ENCODE measurements at regions not wholly inside any gene's neighbourhood (a gene's known extent, or its start where the extent isn't known, plus 50 kb on each side); places are given as distances from the start of the nearest gene placed in this dataset.

- no peak for TF ChIP-seq ZBTB34 (CRISPR knock-in tag; IDR thresholded peaks at IDR 0.05)
- TF ChIP-seq E2F6 (IDR thresholded peaks at IDR 0.05; ENCODE audit: borderline replicate concordance in 1 of 2, extremely low read depth in 1 of 2, insufficient read depth in 1 of 2, insufficient read length in 1 of 2, low read depth in 1 of 2, low read length in 1 of 2, poor library complexity in 1 of 2, severe bottlenecking in 1 of 2), result no peak
- TF ChIP-seq CBX5 (IDR thresholded peaks at IDR 0.05; ENCODE audit: borderline replicate concordance, low read depth), result no peak
- no peak for TF ChIP-seq ZMIZ1 (IDR thresholded peaks at IDR 0.05; ENCODE audit: low read depth in 2 of 2, low read length in 2 of 2)
- no peak for TF ChIP-seq TEAD1 (CRISPR knock-in tag; IDR thresholded peaks at IDR 0.05)
- TF ChIP-seq PCBP1 (IDR thresholded peaks at IDR 0.05; ENCODE audit: low read depth, low read length, poor library complexity, severe bottlenecking), result no peak
- no peak for TF ChIP-seq GTF3C2 (IDR thresholded peaks at IDR 0.05; ENCODE audit: borderline replicate concordance, extremely low read depth, insufficient read length)
- no peak for TF ChIP-seq ZNF395 (CRISPR knock-in tag; IDR thresholded peaks at IDR 0.05)
- TF ChIP-seq ZNF140 (CRISPR knock-in tag; IDR thresholded peaks at IDR 0.05), result no peak
- no peak for TF ChIP-seq NR2F6 (CRISPR knock-in tag; IDR thresholded peaks at IDR 0.05)
- TF ChIP-seq EP300 (IDR thresholded peaks at IDR 0.05; ENCODE audit: low read length), result no peak
- TF ChIP-seq ZNF717 (CRISPR knock-in tag; IDR thresholded peaks at IDR 0.05), result no peak
- TF ChIP-seq CHD4 (IDR thresholded peaks at IDR 0.05; ENCODE audit: insufficient read depth, insufficient replicate concordance, low read depth, low read length, poor library complexity, severe bottlenecking), result no peak
Measured at GRCh38 chr4:151603377-151603776, 157.4 kb downstream of the GATB start (continued).
